ENCODE measurements at regions not wholly inside any gene's neighbourhood (a gene's known extent, or its start where the extent isn't known, plus 50 kb on each side); places are given as distances from the start of the nearest gene placed in this dataset.

GRCh38 chr4:158999166-158999682, 103.7 kb upstream of the RAPGEF2 start:
- no peak for TF ChIP-seq CTCF (IDR thresholded peaks at IDR 0.05)
- no peak for TF ChIP-seq POLR2A (IDR thresholded peaks at IDR 0.05)
